Globus pallidus (tissue), 1 donor: ENCODE measurements at regions not wholly inside any gene's neighbourhood (a gene's known extent, or its start where the extent isn't known, plus 50 kb on each side); places are given as distances from the start of the nearest gene placed in this dataset.

ENCODE experiments used
- DNase-seq: peaks from one replicate; pipeline ENCODE4 v3.0.0-alpha.2; 2015; ENCODE audit warnings: low spot score

DNA sequence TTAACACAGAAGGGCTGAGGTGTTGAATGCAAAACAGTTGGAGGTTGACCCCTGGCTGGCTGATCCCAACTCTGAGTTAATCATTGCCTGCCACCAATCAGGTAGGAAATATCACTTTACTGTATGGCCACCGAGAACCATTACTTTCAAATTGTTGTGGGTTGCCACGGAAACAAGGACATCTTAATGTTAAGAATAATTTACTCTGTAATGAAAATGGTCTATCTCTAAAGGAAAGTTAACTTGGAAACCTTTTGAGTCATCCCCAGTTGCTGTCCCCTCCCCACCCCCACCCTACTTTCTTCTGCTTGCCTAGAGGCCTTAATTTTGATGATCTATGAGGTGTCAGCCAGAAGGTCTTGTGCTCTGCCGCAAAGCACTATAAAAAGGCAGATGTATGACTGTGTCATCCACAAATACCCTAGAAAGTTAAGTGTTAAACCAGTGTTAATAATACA, 78.7 kb upstream of the SNRK start:
- no peak for DNase-seq

- no peak for DNase-seq
These were observed 79.7 kb upstream of the SNRK start for GRCh38 chr3:43206632-43207031.

- DNase-seq: no peak
These were observed 80.2 kb upstream of the SNRK start for GRCh38 chr3:43206105-43206504.

DNA sequence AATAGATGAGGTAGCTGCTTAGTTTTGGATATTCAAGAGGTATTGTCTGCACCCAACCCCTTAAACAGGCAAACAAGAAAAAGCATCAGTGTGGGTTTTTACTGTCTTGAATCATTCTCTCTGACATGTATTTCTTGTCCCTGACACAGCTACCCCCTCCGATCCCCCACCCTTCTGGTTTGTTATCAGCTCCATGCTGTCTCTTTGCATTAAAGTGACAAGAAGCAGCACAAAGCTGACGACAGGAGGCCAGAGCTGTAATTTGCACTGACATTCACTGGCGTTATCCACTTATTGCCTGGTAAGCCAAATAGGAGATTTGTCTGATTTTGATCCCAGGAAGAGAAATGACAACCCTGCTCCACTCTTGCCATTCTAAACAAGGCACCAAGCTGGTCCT, 83.3 kb upstream of the SNRK start:
- DNase-seq: no peak

DNA sequence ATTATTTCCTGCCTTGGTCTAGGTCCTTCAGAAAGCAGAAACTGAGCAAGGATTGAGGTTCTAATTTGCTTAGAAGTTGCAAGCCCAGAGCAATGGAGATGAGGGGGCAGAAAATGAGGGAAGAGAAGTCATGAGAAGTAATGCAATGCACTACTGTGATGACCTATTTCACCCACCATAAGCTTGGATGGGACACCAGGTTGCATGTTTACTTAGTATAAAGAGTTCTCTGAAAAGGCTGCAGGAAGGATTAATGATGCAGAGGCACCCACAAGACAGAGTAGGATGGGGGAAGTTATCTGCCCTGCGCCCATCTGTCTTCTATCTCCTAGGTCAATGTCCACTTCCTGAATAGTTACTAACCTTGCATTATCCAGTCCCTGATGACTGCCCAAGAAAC, 84.8 kb upstream of the SNRK start:
- no peak for DNase-seq

DNA sequence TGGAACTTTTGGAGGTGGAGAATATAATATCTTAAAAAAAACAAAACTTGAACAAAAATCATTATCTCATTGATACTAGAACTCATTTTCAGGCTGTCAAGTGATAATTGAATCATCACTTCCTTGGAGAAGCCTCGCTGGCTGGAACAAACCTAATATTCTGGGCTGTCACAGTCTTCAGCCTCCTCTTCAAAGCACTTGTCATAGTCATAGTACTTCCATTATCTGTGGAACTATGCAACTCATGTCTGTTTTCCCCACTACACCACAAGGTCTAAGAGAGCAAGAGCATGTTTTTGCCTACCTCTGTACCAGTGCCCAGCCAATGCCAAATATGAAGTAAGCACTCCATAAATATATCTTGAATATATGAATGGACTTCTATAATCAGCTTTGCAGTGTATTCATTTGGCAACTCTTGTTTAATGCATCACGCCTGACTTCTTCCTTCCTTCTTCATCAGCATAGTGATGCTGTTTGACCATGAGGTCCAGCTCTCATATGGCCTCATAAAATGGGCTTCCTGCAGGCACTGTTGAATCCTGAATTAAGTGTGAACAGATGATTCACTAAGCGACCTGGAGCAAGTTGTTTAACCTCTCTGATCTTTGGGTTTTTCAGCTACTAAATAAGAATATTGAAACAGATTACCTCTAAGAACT, 86.6 kb upstream of the SNRK start:
- no peak for DNase-seq

- DNase-seq: no peak
These were observed 87.3 kb upstream of the SNRK start for GRCh38 chr3:43198791-43199644.

DNA sequence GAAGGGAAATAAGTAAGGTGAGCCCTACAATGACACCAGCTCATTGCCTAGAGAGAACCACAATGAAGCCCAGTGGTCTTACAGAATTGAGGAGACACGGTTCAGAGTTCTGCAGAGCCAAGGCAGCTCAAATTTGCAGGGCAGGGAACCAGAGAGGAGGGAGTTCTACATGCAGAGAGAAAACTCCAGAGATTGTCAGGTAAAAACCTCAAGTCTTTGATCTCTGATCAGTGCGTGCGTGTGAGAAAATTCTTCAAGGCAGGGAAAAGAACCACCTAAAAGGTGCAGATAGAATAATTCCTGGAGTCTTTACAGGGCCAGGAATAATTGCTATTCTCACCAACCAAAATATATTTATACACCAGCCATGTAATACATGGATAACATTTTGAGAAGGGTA, 88.0 kb upstream of the SNRK start:
- DNase-seq: no peak

DNA sequence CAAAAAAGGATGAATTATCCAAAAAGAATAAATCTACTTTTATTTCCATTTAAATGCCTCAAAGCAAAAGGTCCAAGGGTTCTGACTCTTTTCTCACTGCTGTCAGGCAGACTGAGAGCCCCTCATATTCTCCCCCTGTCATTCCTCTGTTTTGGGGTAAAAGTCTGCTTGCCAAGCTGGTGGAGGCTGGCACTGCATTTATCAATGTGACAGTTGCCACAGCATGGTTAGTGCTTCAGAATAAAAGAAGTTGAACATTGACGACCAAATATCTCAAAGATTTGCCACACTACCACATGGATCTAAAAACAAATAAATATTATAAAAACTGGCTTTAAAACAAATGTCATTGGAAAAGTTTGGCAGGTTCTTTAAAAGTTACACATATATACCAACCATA, 89.2 kb upstream of the SNRK start:
- DNase-seq: no peak

- DNase-seq: no peak
These were observed 89.6 kb upstream of the SNRK start for GRCh38 chr3:43196721-43197120.

DNA sequence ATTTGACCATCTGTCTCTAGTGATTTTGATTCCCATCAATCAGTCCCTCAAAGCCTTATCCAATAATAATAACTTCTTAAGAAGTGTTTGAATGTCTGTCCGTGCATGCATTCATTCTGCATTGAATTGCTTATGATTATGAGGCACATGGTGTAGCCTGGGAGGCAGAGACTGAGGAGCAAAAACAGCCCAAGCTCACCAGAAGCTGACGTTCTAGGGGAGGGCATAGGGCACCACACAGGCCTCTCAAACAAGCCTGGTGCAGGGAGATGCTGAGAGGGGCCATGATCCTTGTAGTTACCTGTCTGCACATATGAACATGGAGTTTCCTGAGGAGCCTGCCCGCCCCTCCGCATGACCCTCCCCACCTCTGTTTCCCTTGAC, 89.2 kb upstream of the POMGNT2 start:
- DNase-seq: no peak

DNA sequence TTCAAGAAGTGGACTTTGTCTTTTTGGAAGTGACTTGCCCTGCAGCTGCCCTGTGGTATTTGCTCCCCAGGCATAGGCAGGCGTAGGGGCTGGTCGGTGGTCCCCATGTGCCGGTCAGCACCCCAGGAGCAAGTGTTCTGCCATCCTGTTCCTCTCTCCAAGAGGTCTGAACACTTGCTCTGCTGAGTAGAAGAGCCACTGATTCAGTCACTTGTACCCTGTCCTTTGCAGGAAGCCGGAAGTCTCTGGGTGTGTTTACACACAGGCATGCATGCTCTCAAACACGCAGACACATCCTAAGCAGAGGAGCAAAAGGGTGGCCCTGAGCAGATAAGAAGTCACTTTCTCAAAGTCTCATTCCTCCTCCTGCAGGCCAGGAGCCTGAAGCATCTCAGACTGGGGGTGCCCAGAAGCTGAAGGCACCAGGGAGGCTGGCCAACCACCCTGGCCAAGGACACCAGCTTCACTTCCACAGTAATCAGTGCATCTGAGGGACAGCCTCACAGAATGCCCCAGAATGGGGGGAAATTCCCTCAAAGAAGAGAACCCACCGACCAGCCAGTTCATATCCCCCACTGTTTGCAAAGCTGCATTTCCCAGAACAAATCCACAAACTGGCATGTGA, 88.7 kb upstream of the POMGNT2 start:
- no peak for DNase-seq

DNA sequence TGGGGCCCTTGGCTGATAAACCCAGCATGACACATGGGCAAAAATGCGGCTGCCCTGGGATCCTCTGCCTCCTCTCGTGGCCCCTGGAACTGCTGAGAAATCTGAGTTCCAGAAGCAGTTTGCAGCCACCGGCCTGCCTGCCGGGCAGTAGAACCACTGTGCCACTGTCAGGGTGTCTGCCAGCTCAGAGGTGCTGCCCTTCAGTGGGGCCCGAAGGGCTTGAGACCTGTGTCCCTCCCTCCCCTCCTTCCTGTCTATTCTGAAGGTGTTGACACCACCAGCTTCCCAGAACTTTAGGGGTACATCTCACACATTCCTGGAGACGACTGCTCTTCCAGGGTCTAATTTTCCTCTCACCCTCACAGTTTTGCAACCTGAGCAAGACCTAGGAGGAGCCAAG, 88.2 kb upstream of the POMGNT2 start:
- no peak for DNase-seq

GRCh38 chr3:43192028-43192427, 86.1 kb upstream of the POMGNT2 start:
- DNase-seq: no peak

- DNase-seq: no peak
These were observed 85.2 kb upstream of the POMGNT2 start for GRCh38 chr3:43191116-43191515.

- no peak for DNase-seq
These were observed 84.8 kb upstream of the POMGNT2 start for GRCh38 chr3:43190670-43191069.

DNA sequence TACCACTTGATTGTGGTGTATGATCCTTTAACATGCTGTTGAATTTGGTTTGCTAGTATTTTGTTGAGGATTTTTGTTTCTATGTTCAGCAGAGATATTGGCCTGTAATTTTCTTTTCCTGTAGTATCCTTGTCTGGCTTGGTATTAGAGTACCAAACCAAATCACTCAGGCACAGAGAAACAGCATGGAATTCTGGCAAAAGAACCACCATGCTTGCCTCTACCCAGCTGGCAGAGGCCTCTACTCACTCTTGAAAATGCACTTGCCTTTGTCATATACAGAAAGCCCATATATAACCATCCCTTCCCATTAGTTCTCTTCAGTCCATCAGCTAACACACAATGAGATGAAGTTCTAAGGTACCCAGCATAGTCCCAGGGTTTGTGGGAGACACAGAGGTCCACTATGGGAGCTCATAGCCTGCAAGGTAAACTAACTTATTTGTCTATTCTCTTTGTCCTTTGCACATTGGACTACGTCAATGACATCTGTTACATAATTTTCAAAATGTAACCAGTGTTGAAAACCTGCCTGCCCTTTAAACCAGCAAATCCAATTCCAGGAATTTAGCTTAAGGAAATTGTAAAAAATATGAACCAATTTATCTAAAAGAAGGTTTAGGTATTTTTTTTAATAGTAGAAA, 82.1 kb upstream of the POMGNT2 start:
- DNase-seq: no peak

DNA sequence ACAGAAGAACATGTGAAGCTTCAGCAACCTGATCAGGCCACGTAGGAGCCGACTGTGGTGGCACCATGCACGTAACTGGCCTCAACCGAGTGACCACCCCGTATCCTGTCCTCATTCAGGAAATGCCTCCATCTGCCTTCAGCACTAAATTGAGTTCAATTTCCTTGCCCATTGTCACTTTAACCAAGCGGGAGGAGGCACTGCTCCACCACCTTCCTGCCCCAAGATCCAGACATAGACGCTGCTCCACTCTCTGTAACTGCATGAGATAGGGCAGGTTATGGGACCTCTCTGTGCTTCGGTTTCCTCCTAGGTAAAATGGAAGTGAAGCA, 80.1 kb upstream of the POMGNT2 start:
- no peak for DNase-seq

- DNase-seq: no peak
These were observed 79.5 kb upstream of the POMGNT2 start for GRCh38 chr3:43185274-43185982.

- DNase-seq: no peak
These were observed 77.6 kb upstream of the POMGNT2 start for GRCh38 chr3:43183456-43183855.

- DNase-seq: no peak
These were observed 75.4 kb upstream of the POMGNT2 start for GRCh38 chr3:43181202-43181821.

GRCh38 chr3:43180694-43181093, 74.8 kb upstream of the POMGNT2 start:
- DNase-seq: no peak
